CD4-positive, alpha-beta T cell treated with Interleukin-17A for 4 hours (primary cell): ENCODE measurements at regions not wholly inside any gene's neighbourhood (a gene's known extent, or its start where the extent isn't known, plus 50 kb on each side); places are given as distances from the start of the nearest gene placed in this dataset.
A peak's percentile ranks its signal among the peaks of the same experiment; 100 is the strongest.

Experiments used
- DNase-seq: peaks from one replicate; pipeline ENCODE4 v3.0.0-alpha.2; 2020; ENCODE audit warnings: mixed read lengths

DNA sequence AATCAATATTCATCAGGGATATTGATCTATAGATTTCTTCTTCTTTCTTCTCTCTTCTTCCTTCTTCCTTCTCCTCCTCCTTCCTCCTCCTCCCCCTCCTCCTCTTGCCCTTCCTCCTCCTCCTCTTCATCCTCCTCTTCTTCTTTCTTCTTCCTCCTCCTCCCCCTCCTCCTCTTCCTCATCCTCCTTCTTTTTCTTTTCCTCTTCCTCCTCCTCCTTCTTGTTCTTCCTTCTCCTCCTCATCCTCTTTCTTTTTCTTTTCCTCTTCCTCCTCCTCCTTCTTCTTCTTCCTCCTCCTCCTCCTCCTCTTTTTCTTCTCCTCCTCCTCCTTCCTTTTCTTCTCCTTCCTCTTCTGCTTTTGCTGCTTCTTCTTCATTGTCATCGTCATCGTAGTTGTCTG is 52.4 kb upstream of the SERINC1 start:
- no peak for DNase-seq

DNA sequence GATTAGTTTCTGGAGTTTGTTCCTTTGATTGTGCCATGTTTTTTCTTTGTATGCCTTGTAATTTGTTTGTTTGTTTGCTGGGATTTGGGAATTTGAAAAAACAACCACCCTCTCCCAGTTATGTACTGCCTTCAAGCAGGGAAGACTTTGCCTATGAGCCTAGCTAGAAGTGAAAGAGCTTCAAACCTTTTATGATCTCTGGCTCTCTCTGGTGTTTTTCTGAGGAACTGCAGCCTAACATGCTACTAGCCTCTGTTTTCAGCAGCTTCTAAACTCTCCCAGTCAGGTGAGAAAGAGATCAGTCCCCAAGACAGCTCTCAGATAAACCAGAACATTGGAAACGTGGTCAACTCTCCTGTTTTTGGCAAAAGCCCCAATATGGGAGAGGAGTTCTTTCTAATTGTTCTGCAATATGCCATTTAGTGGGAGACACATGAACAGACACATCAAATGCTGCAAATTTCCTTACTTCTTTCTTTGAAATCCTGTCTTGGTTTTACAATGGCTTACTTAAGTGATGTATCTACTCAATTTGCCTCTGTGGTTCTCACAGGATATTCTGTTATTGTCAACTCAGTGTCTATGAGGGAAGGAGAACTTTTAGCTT is 58.9 kb upstream of the SERINC1 start:
- DNase-seq, result peak; percentile 65

DNA sequence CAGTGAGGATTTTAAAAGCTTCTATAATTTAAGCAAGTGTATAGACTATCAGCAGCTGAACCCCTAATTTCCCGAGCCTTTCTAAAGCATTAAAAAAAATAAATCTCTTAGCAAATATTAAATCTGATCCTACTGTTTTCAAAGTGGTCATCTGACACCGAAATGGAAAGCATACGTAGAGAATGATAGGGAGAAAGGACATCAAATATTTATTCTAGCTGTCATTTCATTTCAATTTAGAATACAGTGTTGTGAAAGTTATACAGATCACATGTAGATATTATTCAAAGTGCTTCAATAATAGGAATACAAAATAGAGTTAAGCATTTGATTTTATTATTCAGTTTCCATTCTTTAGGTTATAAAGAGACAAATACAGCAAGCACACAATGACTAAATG is 61.9 kb upstream of the PKIB start:
- DNase-seq, result no peak

DNA sequence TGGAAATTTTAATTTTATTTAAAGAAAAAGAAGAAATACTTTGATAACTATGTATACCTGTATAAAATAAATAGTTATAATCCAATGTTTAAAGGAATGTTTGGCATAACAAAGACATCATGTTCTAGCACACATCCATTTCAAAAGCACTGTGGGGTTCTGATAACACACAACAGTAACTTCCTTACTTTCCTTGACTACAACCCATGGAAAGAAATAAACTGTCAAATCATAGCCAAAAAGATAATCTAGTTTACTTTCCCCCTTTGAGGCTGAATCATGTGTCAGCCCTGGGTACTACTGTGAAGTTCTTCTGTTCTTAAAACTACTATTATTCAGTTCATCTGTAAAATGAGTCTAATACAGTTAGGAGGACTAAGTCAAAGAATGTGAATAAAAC is 61.4 kb upstream of the PKIB start:
- DNase-seq, result no peak

DNA sequence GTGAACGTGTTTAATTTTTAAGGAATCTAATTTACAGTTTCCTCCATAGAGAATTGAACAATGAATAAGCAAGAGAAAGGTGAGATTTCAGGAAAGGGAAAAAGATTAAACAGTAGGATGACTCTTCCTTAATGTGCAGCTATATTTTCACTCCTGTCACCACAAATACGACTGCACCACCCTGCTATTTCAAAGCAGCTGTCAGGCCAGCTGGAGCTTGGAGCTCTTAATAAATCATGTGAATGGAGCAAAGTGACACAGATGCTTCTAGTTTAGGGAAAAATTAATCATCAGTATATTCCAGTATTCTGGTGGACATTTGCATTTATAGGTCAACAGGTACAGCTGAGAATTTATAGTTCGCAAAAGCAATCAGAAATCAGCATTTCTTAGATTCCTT is 56.5 kb upstream of the PKIB start:
- no peak for DNase-seq

DNA sequence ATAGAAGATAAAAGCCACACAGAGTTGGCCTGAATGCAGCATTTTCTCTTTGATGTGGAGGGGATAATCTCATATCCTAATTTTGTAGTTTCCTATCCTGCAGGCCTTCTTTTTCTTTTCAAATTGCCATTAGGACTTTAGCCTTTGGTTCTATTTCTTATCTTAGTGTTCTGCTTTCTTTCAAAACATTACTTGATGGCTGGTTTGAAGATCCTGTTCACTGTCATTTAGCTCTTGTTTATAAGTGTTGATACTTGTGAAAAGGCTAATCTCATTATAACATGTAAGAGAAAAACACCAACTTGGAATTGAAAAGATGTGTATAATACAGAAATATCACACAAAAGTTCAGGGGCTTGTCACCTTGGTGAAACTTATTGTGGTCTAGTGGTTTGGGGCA is 54.6 kb upstream of the PKIB start:
- DNase-seq, result no peak

DNA sequence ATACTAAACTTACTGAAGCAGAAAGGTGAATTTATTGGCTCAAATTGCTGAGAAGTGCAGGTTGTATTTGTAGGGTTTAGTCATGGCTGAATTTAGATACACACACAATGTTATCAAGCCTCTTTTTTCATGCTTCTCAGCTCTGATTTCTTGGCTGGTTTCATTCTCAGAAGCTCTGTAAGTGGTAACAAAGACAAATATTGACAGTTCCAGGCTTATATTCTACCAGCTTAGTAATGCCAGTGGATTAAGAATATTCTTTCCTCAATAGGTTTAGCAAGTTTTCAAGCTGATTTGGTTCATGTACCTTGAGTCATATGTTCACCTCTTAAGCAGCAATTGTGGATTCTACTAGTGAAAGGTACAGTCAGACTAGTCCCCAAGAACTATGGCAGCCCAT is 52.1 kb upstream of the PKIB start:
- no peak for DNase-seq
